ENCODE measurements at regions not wholly inside any gene's neighbourhood (a gene's known extent, or its start where the extent isn't known, plus 50 kb on each side); places are given as distances from the start of the nearest gene placed in this dataset.
"Not testable (repeated sequence)": the region's sequence is repeated elsewhere in the genome, so short reads cannot be mapped to it uniquely, and the experiment has no call there.

DNA sequence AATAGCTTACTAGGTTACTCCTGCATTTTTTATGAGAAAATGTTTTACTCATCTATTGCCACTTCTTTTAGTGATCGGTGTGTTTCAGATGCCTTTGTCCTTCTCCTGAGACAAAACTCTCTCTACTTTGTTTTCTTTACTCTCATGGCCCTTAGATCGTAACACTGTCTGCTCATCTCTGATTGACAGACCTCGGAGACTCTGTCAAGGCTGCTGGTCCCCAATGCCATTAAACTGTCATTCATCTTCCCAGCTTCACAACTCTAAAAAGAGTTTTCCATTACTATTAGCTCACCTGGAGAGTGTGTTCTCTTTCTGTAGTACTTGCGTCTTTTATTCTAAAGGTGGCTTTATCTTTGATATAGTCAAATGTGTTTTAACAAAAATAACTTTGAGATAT lies 765.2 kb downstream of the SLITRK1 start:
- no peak for DNase-seq (ENCODE audit: low read depth)

DNA sequence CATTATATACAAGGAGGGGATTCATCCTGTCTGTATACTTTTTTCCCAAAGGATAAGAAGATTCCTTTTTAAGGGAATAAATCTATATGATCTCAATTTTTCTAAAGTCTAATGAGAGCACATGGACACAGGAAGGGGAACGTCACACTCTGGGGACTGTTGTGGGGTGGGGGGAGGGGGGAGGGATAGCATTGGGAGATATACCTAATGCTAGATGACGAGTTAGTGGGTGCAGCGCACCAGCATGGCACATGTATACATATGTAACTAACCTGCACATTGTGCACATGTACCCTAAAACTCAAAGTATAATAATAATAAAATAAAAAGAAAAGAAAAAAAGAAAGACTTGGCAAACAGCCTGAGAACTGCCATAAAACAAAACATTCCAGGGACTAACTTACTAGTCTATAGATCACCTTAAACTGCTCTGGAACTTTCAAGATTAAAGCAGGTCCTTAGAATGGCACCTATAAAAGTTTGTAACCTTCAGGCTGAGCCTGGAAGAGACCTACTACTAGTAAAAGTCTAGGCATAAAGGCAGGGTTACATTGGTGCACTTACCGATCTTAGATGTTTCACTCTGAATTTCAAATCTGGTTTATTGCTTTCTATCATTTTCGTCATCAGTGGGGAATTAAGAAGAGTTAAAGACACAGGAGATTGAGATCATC lies 780.6 kb downstream of the SLITRK1 start:
- not testable (repeated sequence) for DNase-seq (ENCODE audit: low read depth)

GRCh38 chr13:83100237-83100636 lies 782.0 kb downstream of the SLITRK1 start:
- DNase-seq (ENCODE audit: low read depth): no peak

DNA sequence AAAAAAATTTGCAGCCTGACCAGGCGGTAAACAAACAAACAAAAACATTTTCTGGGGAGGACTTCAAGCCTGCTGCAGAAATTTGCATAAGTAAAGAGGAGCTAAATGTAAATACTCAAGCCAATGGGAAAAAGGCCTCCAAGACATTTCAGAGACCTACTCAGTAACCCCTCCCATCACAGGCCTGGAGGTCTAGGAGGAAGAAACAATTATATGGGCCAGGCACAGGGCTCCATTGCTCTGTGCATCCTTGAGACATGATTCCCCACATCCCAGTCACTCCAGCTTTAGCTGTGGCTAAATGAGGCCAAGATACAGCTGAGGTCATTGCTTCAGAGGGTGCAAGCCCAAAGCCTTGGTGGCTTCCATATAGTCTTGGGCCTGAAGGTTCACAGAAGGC lies 793.4 kb downstream of the SLITRK1 start:
- no peak for DNase-seq (ENCODE audit: low read depth)

DNA sequence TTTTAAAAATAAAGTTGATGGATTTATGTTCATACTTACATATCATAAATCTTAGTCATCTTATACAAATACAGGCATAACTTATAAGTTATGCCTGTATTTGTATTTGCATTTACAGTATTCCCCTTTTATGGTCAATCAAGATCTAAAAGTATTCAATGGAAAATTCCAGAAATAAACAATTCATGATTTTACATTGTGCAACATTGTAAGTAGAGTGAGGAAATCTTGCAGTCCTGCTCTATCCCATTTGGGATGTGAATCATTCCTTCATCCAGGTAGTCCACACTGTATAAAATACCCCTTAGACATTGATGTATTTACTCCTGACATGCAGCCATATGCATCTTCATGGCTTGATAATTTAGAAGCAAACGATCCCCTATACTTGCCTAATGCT lies 795.3 kb downstream of the SLITRK1 start:
- DNase-seq (ENCODE audit: low read depth): no peak

DNA sequence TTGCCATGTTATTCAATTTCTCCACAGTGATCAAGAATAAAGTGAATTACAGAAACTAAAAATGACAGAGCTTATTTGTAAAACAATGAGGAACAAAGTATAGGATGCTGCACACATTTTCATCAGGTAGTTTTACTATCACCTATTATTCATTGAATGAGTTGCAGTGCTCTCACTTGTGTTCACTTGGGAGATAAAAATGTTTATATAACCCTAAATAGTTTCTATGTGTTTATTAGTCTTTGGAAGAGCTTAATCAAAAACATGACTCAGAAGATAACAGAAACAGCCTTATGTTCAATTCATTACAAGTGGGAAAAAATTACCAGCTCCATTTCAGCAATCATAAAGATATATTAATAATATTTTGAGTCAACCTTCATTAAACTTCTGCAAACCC lies 796.2 kb downstream of the SLITRK1 start:
- no peak for DNase-seq (ENCODE audit: low read depth)

GRCh38 chr13:83085186-83085900 lies 796.9 kb downstream of the SLITRK1 start:
- no peak for DNase-seq (ENCODE audit: low read depth)

DNA sequence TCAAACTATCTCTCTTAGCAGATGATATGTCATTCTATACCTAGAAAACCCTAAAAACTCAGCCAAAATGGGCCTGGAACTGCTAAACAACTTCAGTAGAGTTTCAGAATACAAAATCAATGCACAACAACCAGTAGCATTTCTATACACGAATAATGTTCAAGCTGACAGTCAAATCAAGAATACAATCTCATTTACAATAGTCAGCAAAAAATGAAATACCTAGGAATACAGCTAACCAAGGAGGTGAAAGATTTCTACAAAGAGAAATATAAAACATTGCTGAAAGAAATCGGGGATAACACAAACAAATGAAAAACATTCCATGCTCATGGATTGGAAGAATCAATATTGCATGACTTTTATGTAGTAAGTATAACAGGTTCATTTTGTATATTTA lies 804.8 kb downstream of the SLITRK1 start:
- no peak for DNase-seq (ENCODE audit: low read depth)

GRCh38 chr13:83073930-83074329 lies 808.3 kb downstream of the SLITRK1 start:
- not testable (repeated sequence) for DNase-seq (ENCODE audit: low read depth)

- no peak for DNase-seq (ENCODE audit: low read depth)
Observed at GRCh38 chr13:83065108-83065507, 817.2 kb downstream of the SLITRK1 start.

DNA sequence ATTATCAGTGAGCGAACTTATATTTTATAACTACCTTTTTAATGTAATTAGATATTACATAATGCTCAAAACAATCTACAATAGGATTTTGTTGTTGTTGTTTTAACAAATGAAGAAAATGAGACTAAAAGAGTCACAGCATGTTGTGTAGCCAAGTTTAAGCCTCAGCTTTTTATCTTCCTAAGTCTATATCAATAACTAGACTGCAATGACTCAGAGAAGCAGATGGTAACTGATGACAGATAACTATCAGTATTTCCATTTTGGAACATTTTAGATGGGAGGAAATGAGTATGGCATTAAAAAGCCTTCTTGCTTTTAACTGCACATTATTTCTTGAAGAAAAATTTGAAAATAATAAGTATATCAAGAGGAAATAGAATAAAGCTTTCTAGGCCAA lies 825.2 kb downstream of the SLITRK1 start:
- DNase-seq (ENCODE audit: low read depth): no peak

GRCh38 chr13:83056269-83056668 lies 826.0 kb downstream of the SLITRK1 start:
- DNase-seq (ENCODE audit: low read depth): no peak

DNA sequence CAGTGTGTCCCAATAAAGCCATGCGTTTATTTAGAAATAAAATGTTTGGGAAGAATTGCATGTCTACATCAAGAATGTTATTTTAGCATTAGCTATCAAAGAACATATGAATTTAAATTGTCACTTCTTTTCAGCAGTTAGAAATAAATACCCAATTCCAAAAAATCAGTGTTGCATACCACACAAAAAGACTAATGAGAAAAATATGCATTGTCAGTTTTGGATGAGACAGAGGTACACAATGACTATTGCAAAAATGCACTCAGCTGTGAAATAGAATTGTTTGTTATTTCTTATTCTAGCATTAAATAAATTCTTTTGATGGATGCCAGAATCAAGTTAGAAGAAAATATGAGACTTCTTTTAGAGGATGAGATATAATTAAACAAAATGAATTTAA lies 833.9 kb downstream of the SLITRK1 start:
- DNase-seq (ENCODE audit: low read depth): no peak

GRCh38 chr13:83024955-83025594 lies 857.2 kb downstream of the SLITRK1 start:
- no peak for DNase-seq (ENCODE audit: low read depth)

GRCh38 chr13:83024232-83024631 lies 858.0 kb downstream of the SLITRK1 start:
- DNase-seq (ENCODE audit: low read depth): no peak

DNA sequence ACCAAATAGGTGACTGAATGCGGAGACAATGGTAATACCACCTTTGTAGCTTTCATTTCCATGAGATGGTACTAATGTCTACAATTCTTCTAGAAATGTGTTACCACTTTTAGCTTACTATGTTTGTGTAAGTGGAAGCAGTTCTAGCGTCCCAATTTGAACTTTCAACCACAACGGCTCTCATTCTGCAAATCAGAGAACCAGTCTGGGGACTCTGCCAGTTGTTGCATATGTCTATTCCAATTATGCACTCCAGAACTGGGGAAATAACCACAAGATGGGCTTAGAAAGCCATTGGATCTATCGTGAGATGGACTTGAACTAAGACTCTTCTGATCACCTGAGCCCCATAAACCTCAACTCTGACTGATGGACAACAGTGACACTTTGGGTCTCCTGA lies 862.3 kb downstream of the SLITRK1 start:
- DNase-seq (ENCODE audit: low read depth): no peak

- DNase-seq (ENCODE audit: low read depth): no peak
Observed at GRCh38 chr13:83009987-83010386, 872.3 kb downstream of the SLITRK1 start.

DNA sequence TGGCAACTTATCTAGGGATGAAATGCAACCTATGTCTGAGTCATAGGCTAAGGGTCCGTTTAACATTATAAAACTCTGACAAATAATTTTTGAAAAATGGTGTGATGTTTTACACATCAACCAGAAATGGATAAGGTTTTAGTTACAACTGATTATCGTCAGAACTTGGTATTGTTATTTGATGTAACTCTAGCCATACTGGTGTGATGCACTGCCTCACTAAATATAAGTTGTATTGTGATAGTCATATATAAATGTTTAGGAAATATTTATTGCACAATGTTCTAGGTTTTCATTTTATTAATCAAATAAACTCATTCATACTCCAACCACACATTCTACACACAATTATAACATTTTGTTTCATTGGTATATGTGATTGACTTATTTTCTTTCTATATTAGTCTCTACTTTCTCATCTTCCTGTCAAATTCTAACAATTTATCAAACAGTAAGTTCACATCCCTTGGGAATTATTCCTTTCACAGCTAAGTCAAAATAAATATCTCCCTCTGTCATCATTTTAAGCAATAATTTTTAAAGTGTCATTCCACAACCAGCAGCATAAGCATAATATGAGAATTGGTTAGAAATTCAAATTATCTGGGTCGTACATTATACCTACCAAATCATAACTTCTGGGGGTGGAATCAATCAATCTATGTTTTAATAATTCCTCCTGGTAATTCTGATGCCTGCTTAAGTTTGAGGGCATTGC lies 873.9 kb downstream of the SLITRK1 start:
- no peak for DNase-seq (ENCODE audit: low read depth)

DNA sequence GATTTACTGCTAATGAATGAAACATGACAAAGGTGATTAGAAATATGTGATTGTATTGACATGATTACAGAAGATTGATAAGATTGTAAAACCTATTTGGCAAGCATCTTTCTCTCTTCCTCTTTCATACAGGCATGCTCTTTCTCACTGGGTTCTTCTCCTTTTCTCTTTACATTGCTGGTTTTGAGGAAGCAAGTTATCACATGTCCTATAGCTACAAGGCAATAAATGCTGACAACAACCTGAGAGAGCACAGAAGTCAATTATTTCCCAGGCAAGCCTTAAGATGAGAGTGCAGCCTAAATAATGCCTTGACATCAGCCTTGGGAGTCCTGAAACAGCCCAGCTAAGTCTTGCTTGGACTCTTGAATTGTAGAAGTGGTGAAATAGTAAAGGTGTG lies 875.0 kb downstream of the SLITRK1 start:
- no peak for DNase-seq (ENCODE audit: low read depth)

GRCh38 chr13:83003185-83003584 lies 879.1 kb downstream of the SLITRK1 start:
- DNase-seq (ENCODE audit: low read depth): no peak

DNA sequence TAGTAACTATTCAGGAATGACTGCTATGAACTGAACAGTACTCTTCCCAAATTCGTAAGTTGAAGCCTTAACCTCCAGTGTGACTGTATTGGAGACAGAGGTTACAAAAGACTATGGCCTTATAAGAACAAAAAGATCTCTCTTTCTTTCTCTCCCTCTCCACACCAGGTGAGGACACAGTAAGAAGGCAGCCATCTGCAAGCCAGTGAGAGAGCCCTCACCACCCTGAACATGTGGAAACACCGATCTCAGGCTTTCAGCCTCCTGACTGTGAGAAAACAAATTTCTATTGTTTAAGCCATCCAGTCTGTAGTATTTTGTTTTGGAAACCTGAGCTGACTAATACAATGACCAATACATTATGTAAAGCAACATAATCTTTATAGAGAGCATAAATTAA lies 888.9 kb downstream of the SLITRK1 start:
- DNase-seq (ENCODE audit: low read depth): no peak

GRCh38 chr13:82976499-82976898 lies 905.8 kb downstream of the SLITRK1 start:
- no peak for DNase-seq (ENCODE audit: low read depth)
